Body of pancreas (tissue), 4 donors: ENCODE measurements at regions not wholly inside any gene's neighbourhood (a gene's known extent, or its start where the extent isn't known, plus 50 kb on each side); places are given as distances from the start of the nearest gene placed in this dataset.

Source experiments
- CTCF ChIP-seq, 7 experiments: fragments of 450-650 bp in 4 of 7; fragments of 200-600 bp in 3 of 7; sonication (generic) in 3 of 7; IDR thresholded peaks; one replicate each; pipeline ENCODE4 v1.5.1; 2016 to 2019; ENCODE audit warnings: antibody characterized with exemption in 7 of 7
- POLR2A ChIP-seq, 3 donors: fragments of 450-650 bp; IDR thresholded peaks; one replicate each; pipeline ENCODE4 v1.6.1; 2016; ENCODE audit warnings: antibody characterized with exemption in 3 of 3, mild to moderate bottlenecking in 2 of 3

DNA sequence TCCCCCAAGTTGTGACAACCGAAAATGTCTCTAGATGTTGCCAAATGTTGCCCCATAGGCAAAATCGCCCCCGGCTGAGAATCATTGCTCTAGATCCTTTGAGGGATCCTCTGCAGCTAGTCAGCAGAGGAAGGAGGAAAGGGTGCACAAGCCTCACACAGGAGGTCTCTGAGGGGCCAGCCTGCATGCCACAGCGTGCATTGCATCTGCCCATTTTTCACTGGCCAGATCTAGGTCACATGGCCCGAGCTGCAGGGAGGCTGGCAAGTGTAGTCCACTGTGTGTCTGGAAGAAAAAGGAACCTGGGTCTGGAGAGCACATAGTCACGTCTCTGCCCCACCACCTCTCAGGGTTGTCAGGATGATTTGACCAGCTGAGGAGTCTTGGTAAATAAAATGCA, 138.2 kb downstream of the CCT6B start:
- TF ChIP-seq CTCF (IDR thresholded peaks at IDR 0.05): no peak
- TF ChIP-seq POLR2A (IDR thresholded peaks at IDR 0.05): no peak
